ENCODE measurements at regions not wholly inside any gene's neighbourhood (a gene's known extent, or its start where the extent isn't known, plus 50 kb on each side); places are given as distances from the start of the nearest gene placed in this dataset.
"Not testable (repeated sequence)": the region's sequence is repeated elsewhere in the genome, so short reads cannot be mapped to it uniquely, and the experiment has no call there.

- POLR2A ChIA-PET = no interaction called here
- ATAC-seq (ENCODE audit: low read depth) (no peak), DNase-seq (no peak)
- Mint-ChIP-seq H3K4me1 (no peaks in the 10 kb centered on the region), H3K27me3 (no peaks in the 10 kb centered on the region), H3K9me3 (peaks cover 4% of the 10 kb centered on the region), H3K36me3 (ENCODE audit: low read depth) (no peaks in the 10 kb centered on the region), H3K4me3 (no peak overlapping the region), H3K27ac (no peak overlapping the region)
- intact Hi-C loops (cut with micrococcal nuclease) = no loop called here
- CTCF ChIA-PET = no interaction called here
- TF ChIP-seq, protein P1, sequence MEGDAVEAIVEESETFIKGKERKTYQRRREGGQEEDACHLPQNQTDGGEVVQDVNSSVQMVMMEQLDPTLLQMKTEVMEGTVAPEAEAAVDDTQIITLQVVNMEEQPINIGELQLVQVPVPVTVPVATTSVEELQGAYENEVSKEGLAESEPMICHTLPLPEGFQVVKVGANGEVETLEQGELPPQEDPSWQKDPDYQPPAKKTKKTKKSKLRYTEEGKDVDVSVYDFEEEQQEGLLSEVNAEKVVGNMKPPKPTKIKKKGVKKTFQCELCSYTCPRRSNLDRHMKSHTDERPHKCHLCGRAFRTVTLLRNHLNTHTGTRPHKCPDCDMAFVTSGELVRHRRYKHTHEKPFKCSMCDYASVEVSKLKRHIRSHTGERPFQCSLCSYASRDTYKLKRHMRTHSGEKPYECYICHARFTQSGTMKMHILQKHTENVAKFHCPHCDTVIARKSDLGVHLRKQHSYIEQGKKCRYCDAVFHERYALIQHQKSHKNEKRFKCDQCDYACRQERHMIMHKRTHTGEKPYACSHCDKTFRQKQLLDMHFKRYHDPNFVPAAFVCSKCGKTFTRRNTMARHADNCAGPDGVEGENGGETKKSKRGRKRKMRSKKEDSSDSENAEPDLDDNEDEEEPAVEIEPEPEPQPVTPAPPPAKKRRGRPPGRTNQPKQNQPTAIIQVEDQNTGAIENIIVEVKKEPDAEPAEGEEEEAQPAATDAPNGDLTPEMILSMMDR (IDR thresholded peaks at IDR 0.05) = no peak
Observed at GRCh38 chr3:144953959-144954358, 982.3 kb downstream of the DIPK2A start.

DNA sequence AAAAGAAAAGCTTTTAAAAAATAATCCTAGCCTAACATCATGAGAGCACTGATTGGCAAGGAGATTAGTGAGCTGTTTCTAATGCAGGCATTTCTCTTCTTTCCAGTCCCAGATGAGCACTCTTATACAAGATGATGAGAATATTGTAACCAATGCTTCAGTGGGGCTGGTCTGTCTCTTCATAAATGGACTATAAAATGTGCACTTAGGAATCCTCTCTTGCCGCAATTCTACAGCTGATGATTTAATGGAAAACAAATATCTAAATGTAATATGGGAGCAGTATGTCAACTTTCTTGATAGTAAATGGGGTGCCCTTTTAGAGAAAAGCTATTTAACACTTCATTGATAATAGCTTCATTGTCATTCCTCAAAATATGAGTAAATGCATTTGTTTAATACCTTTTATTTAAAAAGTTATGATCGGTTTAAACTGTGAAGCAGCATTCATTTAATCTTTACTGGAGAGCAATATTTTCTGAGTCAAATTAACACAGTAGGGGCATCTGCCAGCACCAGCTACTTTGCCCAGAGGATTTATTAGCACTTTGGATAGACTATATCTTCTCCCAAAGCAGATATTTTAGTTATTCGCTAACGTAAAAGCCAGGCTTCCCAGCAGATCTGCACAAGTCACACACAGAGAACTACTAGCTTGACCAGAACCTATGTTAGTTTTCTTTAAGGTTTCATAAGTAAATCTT is 985.9 kb downstream of the DIPK2A start:
- POLR2A ChIA-PET = interaction anchor here (0.5 kb wide), 1 partner anchor 50 kb away, joined by 3 read pairs; no protein-coding TSS in a partner anchor
- no peak for DNase-seq
- Mint-ChIP-seq H3K27ac (no peak overlapping the region), H3K4me1 (no peaks in the 10 kb centered on the region), H3K4me3 (no peak overlapping the region), H3K9me3 (peaks cover 2% of the 10 kb centered on the region), H3K36me3 (ENCODE audit: low read depth) (no peaks in the 10 kb centered on the region), H3K27me3 (no peaks in the 10 kb centered on the region)
- TF ChIP-seq, protein P1 (IDR thresholded peaks at IDR 0.05) = no peak
- CTCF ChIA-PET = no interaction called here
- ATAC-seq (ENCODE audit: low read depth) = no peak
- intact Hi-C loops (cut with micrococcal nuclease) = no loop called here

DNA sequence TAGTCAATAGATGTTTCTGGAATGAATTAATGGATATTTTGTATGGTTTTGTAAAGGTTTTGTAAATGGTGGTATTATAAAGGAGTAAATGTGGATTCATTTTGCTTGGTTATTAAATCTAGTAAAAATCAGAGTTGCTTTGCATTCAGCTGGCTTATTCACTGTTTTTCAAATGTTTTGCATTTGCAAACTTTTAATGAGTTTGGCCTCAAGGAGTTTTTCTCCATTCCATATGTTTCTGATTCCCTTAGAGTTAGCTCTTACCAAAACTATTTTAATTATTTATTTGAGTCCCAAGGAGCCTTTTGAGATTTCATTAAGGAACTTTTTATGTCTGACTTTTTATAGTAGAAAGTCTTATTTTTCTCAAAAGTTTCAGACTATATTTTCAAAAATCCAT is 992.2 kb downstream of the DIPK2A start:
- no peak overlapping the region for H3K4me3 Mint-ChIP-seq
- no peaks in the 10 kb centered on the region for H3K27me3 Mint-ChIP-seq
- POLR2A ChIA-PET = no interaction called here
- no peak overlapping the region for H3K27ac Mint-ChIP-seq
- CTCF ChIA-PET = no interaction called here
- H3K9me3 Mint-ChIP-seq = no peaks in the 10 kb centered on the region
- TF ChIP-seq, protein P1 (IDR thresholded peaks at IDR 0.05) = no peak
- intact Hi-C loops (cut with micrococcal nuclease) = no loop called here
- ATAC-seq (ENCODE audit: low read depth) (no peak), DNase-seq (no peak)
- no peaks in the 10 kb centered on the region for H3K4me1 Mint-ChIP-seq
- H3K36me3 Mint-ChIP-seq (ENCODE audit: low read depth) = no peaks in the 10 kb centered on the region

DNA sequence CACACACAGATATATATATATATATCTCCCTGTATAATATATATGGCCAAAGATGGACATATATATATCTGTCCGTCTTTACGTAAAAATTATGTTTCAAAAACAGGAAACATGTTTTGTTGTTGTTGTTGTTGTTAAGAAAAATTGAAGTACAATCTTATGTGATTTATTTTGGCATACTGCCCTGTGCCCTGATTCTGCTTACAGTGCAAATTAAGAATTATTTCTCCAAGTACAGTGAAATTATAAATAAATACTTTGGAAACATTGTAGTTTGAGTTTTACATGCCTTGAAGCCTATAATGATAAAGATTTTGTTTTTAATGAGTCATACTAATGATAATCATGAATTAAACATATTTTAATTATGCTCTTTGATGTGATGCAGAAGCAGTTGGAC is 994.9 kb downstream of the DIPK2A start:
- Mint-ChIP-seq H3K9me3 (no peaks in the 10 kb centered on the region), H3K27ac (no peak overlapping the region), H3K4me1 (no peaks in the 10 kb centered on the region), H3K36me3 (ENCODE audit: low read depth) (no peaks in the 10 kb centered on the region), H3K4me3 (no peak overlapping the region), H3K27me3 (no peaks in the 10 kb centered on the region)
- DNase-seq (no peak), ATAC-seq (ENCODE audit: low read depth) (no peak)
- ChIA-PET CTCF (no interaction called here), POLR2A (no interaction called here)
- intact Hi-C loops (cut with micrococcal nuclease) = no loop called here
- TF ChIP-seq, protein P1 (IDR thresholded peaks at IDR 0.05) = no peak

DNA sequence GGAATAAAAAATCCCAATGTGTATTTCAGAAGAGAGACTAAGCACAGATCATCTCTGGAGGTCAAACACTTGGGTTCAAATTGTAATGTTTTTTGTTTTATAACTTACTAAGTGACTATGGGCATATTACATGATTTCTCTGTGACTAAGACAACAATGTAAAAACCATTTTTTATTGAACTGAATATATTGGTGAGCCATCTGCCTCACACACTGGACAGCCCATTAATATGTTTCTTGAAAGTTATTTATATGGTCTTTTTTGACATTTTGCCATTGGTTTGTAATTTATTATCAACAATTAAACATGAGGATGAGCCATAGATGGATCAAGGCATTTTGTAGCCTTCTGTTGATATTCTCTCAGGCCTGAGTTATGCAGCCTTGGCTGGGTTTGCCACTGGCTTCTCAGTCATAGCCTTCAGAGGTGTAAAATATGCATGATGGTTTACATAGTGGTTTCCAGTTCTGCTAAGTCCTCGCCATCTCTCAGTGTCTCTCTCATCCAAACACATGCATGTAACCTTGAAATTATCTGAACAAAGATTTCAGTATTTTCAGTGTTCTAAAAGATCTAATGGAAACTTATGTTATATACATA is 997.2 kb downstream of the DIPK2A start:
- ChIA-PET POLR2A (no interaction called here), CTCF (no interaction called here)
- no peaks in the 10 kb centered on the region for H3K4me1 Mint-ChIP-seq
- no peak overlapping the region for H3K27ac Mint-ChIP-seq
- intact Hi-C loops (cut with micrococcal nuclease) = no loop called here
- no peak for DNase-seq
- H3K36me3 Mint-ChIP-seq (ENCODE audit: low read depth) = no peaks in the 10 kb centered on the region
- no peak for ATAC-seq (ENCODE audit: low read depth)
- no peak overlapping the region for H3K4me3 Mint-ChIP-seq
- H3K9me3 Mint-ChIP-seq = no peaks in the 10 kb centered on the region
- no peaks in the 10 kb centered on the region for H3K27me3 Mint-ChIP-seq
- TF ChIP-seq, protein P1 (IDR thresholded peaks at IDR 0.05) = no peak

- H3K4me3 Mint-ChIP-seq; DNase-seq; CTCF ChIA-PET; POLR2A ChIA-PET; H3K27me3 Mint-ChIP-seq; H3K27ac Mint-ChIP-seq; ATAC-seq (ENCODE audit: low read depth); H3K36me3 Mint-ChIP-seq (ENCODE audit: low read depth); H3K9me3 Mint-ChIP-seq; H3K4me1 Mint-ChIP-seq; intact Hi-C loops (cut with micrococcal nuclease): not testable (repeated sequence)
Observed at GRCh38 chr3:144984481-144984880, 1012.9 kb downstream of the DIPK2A start.

Measured in activated B cell treated with CpG ODN at 0.5 μM for 24 hours (primary cell).